ENCODE measurements at regions not wholly inside any gene's neighbourhood (a gene's known extent, or its start where the extent isn't known, plus 50 kb on each side); places are given as distances from the start of the nearest gene placed in this dataset.

DNA sequence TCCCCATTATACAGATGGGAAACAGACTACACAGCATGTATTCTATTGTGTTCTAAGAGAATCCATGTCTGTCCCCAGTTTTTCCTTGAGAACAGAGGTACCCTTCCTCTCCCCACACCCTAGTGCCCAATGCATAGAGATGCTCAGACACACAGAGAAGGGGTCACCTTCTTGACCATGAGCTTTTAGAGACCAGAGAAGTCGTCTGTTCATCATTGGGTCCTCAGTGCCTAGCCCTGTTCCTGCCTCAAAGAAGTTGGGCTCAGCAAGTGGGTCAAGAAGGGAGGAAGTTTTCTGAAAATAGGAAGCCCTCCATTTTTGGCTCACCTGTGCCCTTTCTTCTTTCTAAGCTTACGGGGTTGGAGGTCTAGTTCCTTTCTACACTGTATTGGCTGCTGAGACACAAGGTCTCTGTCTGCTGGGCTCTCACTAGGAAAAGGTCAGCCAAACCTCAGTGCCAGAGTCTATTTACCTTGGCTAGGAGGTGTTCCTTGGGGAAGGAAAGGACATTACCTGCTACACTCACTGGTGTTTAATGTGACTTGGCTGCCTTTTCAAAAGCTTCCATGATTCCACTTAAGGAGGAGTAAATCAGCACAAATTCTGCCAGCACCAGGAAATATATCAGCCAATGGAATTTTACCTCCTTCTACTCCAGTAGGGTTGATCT is 198.5 kb upstream of the PWP1 start:
- Histone ChIP-seq H3K56ac (replicated peaks; ENCODE audit: insufficient read length, low read depth, low read length) (no peak overlapping the region), H2BK5ac (ENCODE audit: low read depth, low read length) (no peak overlapping the region), H3K4me2 (ENCODE audit: insufficient read depth in 1 of 2, low read depth in 2 of 2, low read length in 2 of 2) (no peak overlapping the region), H3K23me2 (ENCODE audit: low read depth, low read length) (no peaks in the 10 kb centered on the region), H3K79me2 (ENCODE audit: control insufficient read depth in 1 of 2, insufficient read depth in 2 of 2, low read length in 2 of 2) (no peaks in the 10 kb centered on the region), H2BK120ac (replicated peaks; ENCODE audit: low read depth, low read length) (no peak overlapping the region), H4K5ac (ENCODE audit: insufficient read length, low read depth, low read length) (no peak overlapping the region), H3K4ac (replicated peaks; ENCODE audit: insufficient read length, low read depth, low read length) (no peak overlapping the region), H3K27ac (ENCODE audit: low read depth, low read length) (no peak overlapping the region), H4K8ac (ENCODE audit: extremely low read depth, insufficient read depth, low read length) (no peak overlapping the region), H3K18ac (ENCODE audit: extremely low read depth, low read length) (no peak overlapping the region), H4K91ac (replicated peaks; ENCODE audit: insufficient read length, low read length) (no peak overlapping the region), H3K36me3 (ENCODE audit: control insufficient read depth in 2 of 4, insufficient read depth in 4 of 4, low read length in 3 of 4) (no peaks in the 10 kb centered on the region), H2BK15ac (ENCODE audit: low read length) (no peak overlapping the region), H3K23ac (ENCODE audit: insufficient read length) (no peak overlapping the region), H2AFZ (ENCODE audit: low read length) (no peak overlapping the region), H2BK20ac (ENCODE audit: low read length) (no peak overlapping the region), H2BK12ac (ENCODE audit: low read depth, low read length) (no peak overlapping the region), H2AK5ac (ENCODE audit: low read depth, low read length) (no peak overlapping the region), H4K20me1 (replicated peaks in 1 of 2; ENCODE audit: control insufficient read depth in 1 of 2, insufficient read depth in 2 of 2, low read length in 2 of 2) (no peaks in the 10 kb centered on the region), H3K27me3 (replicated peaks in 1 of 4; ENCODE audit: control insufficient read depth in 3 of 4, extremely low read depth in 1 of 4, insufficient read depth in 3 of 4, low read length in 3 of 4) (peaks cover 0 to 2% (median 0%) of the 10 kb centered on the region in 4 experiments; a peak in 1 of 7 replicates), H3K79me1 (ENCODE audit: low read depth, low read length) (no peaks in the 10 kb centered on the region), H3K14ac (ENCODE audit: insufficient read length) (no peak overlapping the region), H3K9ac (replicated peaks in 1 of 4; ENCODE audit: extremely low read depth in 1 of 4, low read depth in 3 of 4, low read length in 3 of 4) (no peak overlapping the region), H3K4me1 (replicated peaks in 1 of 4; ENCODE audit: control insufficient read depth in 3 of 4, insufficient read depth in 4 of 4, low read length in 3 of 4) (no peaks in the 10 kb centered on the region), H3K9me3 (ENCODE audit: insufficient read depth in 2 of 2, low read depth in 1 of 2, low read length in 1 of 2) (no peaks in the 10 kb centered on the region), H3K4me3 (ENCODE audit: extremely low read depth in 1 of 4, insufficient read depth in 2 of 4, low read depth in 3 of 4, low read length in 4 of 4) (no peak overlapping the region)
- WGBS, 2 experiments (ENCODE audit: extremely low coverage in 1 of 2, insufficient coverage in 1 of 2, insufficient read length in 1 of 2, insufficient replicate concordance in 2 of 2, low coverage in 1 of 2, low lambda C conversion rate in 2 of 2, missing lambda C conversion rate in 1 of 2), result 78% methylated on average over 2 of the region's 2 CpGs; no CpG with 5 or more reads in 1 of the 2 experiments
- POLR2A ChIA-PET (ENCODE audit: partially characterized antibody), result interaction anchor here (0.9 kb wide), 1 partner anchor 8 kb away, joined by 4 read pairs; no protein-coding TSS in a partner anchor
- FAIRE-seq (no peak), DNase-seq (ENCODE audit: low read depth in 1 of 2, low spot score in 2 of 2) (no peak)
- CTCF ChIA-PET (ENCODE audit: partially characterized antibody), result interaction anchor here (0.7 to 1.3 kb wide), 5 partner anchors 12 to 124 kb away, joined by 3 to 4 read pairs (median 3); no protein-coding TSS in a partner anchor
- TF ChIP-seq JUND (IDR thresholded peaks at IDR 0.05; ENCODE audit: low read length), result no peak
- TF ChIP-seq KDM4A (IDR thresholded peaks at IDR 0.05; ENCODE audit: low read depth, low read length, severe bottlenecking), result no peak
- no peak for TF ChIP-seq CHD2 (IDR thresholded peaks at IDR 0.05; ENCODE audit: low read length)
- TF ChIP-seq BACH1 (IDR thresholded peaks at IDR 0.05; ENCODE audit: low read length), result no peak

Measured in H1 (cell line).